Activated CD8-positive, alpha-beta memory T cell treated with anti-CD3 and anti-CD28 coated beads, Interleukin-2, amount 50 U/mL, for 1 hour (primary cell): ENCODE measurements at regions not wholly inside any gene's neighbourhood (a gene's known extent, or its start where the extent isn't known, plus 50 kb on each side); places are given as distances from the start of the nearest gene placed in this dataset.

Source experiments
- DNase-seq: peaks from one replicate; pipeline ENCODE4 v3.0.0-alpha.2; 2020; ENCODE audit errors: extremely low read depth

- DNase-seq: no peak
Measured at GRCh38 chr14:62141139-62141538, 378.9 kb downstream of the SNAPC1 start.

DNA sequence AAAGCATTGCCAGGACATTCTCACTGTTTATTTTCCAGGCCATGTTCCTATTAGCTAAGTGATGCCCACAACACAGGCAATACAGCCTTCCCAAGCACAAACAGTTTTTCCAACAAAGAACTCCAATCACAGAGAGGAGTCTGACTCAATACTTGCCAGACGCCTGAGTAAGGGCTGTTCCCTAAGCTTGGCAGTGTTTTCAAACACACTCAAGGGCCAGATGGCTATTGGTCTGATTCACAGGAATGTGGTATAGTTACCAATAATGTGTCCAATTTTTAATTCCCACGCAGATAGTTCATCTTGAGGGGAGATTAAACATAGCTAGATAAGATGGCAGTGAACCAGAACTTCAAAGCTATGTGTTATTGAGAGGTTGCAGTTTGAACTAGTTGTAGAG lies 381.0 kb downstream of the SNAPC1 start:
- DNase-seq: no peak

- DNase-seq: no peak
Measured at GRCh38 chr14:62144863-62145262, 382.6 kb downstream of the SNAPC1 start.

DNA sequence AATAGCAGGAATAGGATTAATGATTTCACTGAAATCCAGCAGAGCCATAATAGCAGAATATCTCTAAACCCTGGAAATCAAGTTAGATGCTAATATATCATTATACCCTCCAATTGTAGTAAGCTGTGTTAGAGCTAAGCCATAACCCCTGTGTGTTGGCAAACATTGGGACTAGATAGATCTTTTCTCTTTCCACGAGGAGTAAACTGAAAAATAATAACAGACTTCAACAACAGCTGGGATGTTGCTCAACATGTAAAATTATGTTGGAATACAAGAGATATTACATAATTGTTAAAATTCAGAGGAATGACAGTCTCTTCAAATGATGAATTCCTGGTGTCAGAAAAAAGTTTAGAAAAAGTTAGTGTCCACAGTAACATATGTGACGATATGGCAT lies 383.8 kb downstream of the SNAPC1 start:
- DNase-seq: no peak

GRCh38 chr14:62156052-62156451 lies 393.8 kb downstream of the SNAPC1 start:
- no peak for DNase-seq

DNA sequence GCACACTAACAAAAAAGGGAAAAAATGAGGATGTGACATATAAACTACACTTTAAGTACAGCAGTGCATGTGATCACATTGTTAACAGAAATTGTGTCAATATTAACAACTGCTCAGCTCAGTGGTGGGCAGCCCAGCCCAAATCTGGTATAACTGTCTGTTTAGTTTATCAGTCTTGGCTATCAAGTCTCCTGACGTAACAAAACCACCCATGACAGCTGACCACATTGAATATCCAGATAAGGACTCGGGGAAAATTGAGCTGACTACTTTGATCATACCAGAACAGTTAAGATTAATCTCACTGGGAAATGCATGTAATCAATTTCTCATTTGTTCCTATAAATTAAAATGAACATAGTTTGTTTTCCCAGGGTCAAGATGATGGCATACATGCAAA lies 396.6 kb downstream of the SNAPC1 start:
- DNase-seq: no peak

DNA sequence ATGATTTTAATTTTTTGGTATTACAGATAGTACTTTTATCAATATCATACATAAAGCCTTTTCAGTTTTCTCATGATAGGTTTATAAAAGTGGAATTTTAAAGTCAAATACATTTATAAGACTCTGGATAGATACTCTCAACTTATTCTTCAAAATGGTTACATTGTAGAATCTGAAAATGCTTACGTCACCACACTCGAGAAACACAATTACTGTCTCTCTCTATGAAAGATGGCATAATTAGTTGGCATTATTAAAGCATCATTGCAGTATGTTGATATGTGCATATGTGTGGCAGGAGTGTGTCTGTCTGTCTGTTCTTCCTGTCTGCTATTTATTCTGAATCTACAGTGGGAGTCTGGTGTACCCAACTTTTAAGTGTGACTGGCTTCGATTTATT lies 397.1 kb downstream of the SNAPC1 start:
- DNase-seq: no peak

- no peak for DNase-seq
Measured at GRCh38 chr14:62162998-62163589, 400.9 kb downstream of the SNAPC1 start.

DNA sequence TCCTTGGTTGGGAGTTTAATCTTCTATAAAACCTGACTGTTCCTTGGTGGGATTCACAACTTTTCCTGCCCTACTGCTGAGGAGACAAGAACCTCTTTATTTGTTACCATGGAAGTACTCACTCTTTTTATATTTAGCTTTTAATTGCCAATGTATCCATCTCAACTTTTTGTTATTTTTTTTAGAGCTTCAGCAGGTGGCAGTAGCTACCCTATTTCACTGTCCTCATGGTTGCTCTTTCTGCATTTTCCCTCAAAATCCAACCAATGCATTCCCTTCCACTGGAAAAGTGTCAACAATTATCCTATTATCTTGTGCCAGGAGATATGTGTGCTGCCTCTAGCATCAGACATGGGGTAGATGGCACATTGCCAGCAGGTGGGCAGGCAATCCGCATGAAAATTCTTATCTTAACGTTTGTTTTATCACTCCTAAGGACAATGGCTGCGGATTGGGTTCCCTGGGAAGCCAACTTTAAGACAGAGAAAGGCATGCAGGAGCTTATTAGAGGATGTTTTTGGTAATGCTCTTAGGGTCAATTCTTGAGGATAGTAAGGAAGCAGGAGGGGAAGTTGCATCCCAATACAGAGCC lies 406.4 kb downstream of the SNAPC1 start:
- no peak for DNase-seq

- no peak for DNase-seq
Measured at GRCh38 chr14:62179367-62180018, 417.3 kb downstream of the SNAPC1 start.

- DNase-seq: no peak
Measured at GRCh38 chr14:62181591-62181990, 419.4 kb downstream of the SNAPC1 start.

DNA sequence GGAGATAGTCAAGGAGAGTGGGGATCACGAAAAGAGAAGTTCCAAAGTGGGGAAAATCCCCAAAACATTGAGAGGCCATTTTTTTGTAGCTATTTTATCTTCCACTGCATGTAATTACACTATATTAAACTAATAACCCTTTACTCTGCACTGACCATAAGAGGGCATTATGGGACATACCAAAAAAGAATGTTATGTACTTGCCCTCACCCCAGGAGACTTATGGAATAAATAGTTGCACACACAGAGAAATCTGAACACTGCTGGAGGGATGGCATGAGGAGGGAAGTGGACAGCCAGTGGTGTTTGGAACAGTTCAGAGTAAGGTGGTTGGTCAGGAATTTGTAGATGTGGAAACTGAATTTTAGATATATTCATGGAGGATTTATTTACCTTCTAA lies 422.9 kb downstream of the SNAPC1 start:
- DNase-seq: no peak

DNA sequence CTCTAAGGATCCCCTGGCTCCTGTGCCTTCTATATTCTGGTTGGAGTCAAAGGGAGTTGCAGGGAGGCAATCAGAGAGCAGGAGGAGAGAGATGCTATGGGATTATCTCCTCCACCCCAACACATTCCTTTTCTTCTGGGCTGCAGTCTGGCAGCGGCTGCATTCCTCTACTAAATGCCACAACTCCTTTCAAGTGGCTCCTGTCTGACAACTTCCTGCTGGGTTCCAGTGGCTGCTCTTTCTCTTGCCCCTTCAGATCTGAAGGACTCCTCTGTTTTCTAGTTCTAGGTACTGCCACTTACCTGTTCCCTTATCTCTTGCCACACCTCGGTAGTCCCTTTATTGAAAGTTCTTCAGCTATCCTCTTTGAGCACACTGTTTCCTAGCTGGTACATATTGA lies 425.0 kb downstream of the SNAPC1 start:
- no peak for DNase-seq

DNA sequence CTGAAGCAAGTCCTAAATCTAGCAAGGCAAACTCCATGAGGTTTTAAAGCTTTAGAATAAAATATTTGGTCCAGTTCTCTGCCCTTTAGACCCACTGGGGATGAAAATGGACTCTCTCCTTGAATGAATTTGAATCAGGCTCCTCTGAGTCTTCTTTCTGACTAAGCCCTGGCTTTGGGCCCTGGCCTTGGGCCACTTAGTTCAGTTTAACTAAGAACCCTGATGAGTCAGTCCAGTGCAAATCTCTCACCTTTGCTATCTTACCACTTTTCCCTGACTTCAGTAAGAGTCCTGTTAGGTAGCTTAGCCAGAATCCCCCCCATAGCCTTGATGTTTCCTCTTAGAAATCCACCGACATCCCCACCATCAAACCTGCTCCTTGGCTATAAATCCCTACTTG lies 427.5 kb downstream of the SNAPC1 start:
- no peak for DNase-seq

DNA sequence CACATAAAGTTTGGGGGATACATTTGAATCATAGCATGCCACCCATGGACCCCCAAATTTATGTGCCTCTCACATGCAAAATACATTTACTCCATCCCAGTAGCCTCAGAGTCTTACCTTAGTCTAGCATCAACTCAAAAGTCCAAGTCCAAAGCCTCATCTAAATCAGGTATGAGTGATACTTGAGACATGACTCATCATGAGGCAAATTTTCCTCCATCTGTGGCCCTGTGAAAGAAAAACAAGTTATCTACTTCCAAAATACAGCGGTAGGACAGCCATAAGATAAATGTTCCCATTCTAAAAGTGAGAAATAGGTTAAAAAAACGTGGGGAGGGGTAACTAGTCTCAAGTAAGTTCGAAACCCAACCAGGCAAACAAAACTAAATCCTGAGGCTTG lies 444.2 kb downstream of the SNAPC1 start:
- no peak for DNase-seq

DNA sequence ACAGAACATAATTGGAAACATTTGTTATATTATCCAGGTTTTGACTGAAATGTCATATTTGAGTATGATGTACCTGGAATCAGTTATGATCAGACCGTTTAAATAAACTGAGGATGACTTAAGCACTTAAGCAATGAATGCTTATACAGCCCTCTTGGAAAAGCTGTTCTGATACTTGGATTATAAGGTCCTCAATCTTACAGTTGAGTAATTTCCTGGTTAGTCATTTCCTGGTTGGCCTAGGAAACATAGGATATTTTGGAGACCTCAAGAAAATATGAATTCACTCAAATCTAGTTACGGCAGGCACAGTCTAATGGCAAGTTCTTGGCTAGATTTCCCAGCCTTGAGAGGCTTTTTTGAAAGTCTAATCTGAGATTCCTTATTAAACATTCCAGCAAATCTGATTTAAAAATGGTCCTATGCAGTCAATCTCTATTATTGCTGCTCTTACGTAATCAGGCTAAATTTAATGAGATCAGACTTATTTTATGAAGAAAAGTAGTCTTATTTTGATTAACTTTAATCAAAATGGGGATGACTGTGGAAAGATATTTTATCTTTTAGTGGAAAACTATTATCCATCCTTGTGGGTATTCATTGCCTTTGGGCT lies 447.2 kb downstream of the SNAPC1 start:
- no peak for DNase-seq

- DNase-seq: no peak
Measured at GRCh38 chr14:62213516-62213915, 451.3 kb downstream of the SNAPC1 start.

GRCh38 chr14:62216121-62216520 lies 453.9 kb downstream of the SNAPC1 start:
- DNase-seq: no peak

DNA sequence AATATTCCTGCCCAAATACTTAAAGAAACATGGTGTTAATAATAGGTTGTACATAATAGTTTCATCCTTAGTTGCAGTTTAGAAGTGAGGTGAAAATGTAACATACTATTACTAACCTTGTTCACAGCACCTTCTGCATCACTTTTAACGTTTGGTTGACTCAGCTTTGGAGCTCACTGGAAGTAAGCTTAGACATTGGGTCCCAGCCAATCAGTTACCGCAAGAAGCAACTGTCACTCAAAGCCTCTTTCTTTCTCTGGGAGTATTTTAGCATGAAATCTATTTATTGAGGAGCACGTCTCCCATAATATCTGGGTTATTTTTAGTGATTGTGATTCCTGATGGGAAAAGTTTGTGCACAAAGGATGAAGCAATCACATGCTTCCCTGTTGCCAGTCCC lies 472.6 kb downstream of the SNAPC1 start:
- no peak for DNase-seq

- DNase-seq: no peak
Measured at GRCh38 chr14:62244221-62244620, 482.0 kb downstream of the SNAPC1 start.

DNA sequence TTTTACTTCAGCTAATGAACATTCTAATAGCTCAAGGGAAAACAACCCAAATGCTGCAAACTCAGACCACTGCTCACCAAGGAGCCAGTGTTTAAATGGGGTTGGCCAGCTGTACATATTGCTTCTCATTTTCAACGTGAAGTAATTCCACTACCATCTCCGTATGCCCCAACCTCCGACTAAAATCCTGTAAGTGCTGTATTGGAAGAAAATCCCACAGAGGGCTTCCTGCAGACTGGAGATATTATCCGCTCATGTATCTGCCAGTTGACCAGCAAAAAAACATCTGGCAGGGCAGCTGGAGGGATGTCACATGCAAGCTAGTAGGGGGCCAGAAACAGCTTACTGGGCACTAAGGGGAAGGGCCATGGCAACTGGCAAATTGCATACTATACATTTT lies 485.0 kb downstream of the SNAPC1 start:
- no peak for DNase-seq

- no peak for DNase-seq
Measured at GRCh38 chr14:62251237-62251636, 489.0 kb downstream of the SNAPC1 start.

- no peak for DNase-seq
Measured at GRCh38 chr14:62253171-62253570, 491.0 kb downstream of the SNAPC1 start.
